ENCODE measurements at regions not wholly inside any gene's neighbourhood (a gene's known extent, or its start where the extent isn't known, plus 50 kb on each side); places are given as distances from the start of the nearest gene placed in this dataset.

GRCh38 chr11:47899801-47900200 is 51.7 kb upstream of the NUP160 start:
- no peak for TF ChIP-seq CTCF (IDR thresholded peaks at IDR 0.05)
- no peak for TF ChIP-seq POLR2A (IDR thresholded peaks at IDR 0.05)
